SK-N-MC (cell line): ENCODE measurements at regions not wholly inside any gene's neighbourhood (a gene's known extent, or its start where the extent isn't known, plus 50 kb on each side); places are given as distances from the start of the nearest gene placed in this dataset.

Experiments used
- DNase-seq: peaks from one replicate; pipeline ENCODE4 v3.0.0-alpha.2; 2011; ENCODE audit warnings: low read depth, low spot score
- H3K27ac ChIP-seq: fragments of 200-600 bp; sonication (generic); 2 replicates; pipeline ENCODE4 v1.5.1; 2016; ENCODE audit warnings: mixed run types
- H3K36me3 ChIP-seq: fragments of 200-600 bp; sonication (generic); 2 replicates; pipeline ENCODE4 v1.6.1; 2017; ENCODE audit warnings: antibody characterized with exemption, low read length, mixed read lengths; ENCODE audit not compliant: insufficient read depth
- H3K4me3 ChIP-seq: fragments of 200-600 bp; sonication (generic); 2 replicates; pipeline ENCODE4 v1.5.1; 2016
- H3K9ac ChIP-seq: fragments of 200-600 bp; sonication (generic); 2 replicates; pipeline ENCODE4 v1.8.0; 2017; ENCODE audit warnings: mixed run types, mixed read lengths; ENCODE audit not compliant: insufficient read length
- H3K9me3 ChIP-seq: fragments of 200-600 bp; sonication (generic); 2 replicates; pipeline ENCODE4 v1.6.1; 2017; ENCODE audit warnings: low read depth, mild to moderate bottlenecking, antibody characterized with exemption, low read length, moderate library complexity, mixed read lengths
- EZH2 ChIP-seq: fragments of 200-600 bp; sonication (generic); IDR thresholded peaks from one replicate; pipeline ENCODE4 v1.6.1; 2017; ENCODE audit warnings: antibody characterized with exemption
- FOXP2 ChIP-seq: optimal IDR thresholded peaks from 2 replicates; pipeline ENCODE3; 2011; ENCODE audit warnings: mild to moderate bottlenecking, moderate library complexity; ENCODE audit not compliant: insufficient read depth; ENCODE audit errors: extremely low read length, control extremely low read depth
- POLR2AphosphoS5 ChIP-seq: IDR thresholded peaks from 2 replicates; pipeline ENCODE4 v1.6.1; 2012; ENCODE audit warnings: mild to moderate bottlenecking, low read depth, low read length, borderline replicate concordance

GRCh38 chr12:127649961-127650360 is 617.0 kb upstream of the TMEM132C start:
- H3K27ac ChIP-seq: no peak overlapping the region
- H3K9ac ChIP-seq: no peak overlapping the region
- no peak overlapping the region for H3K4me3 ChIP-seq
- no peak for TF ChIP-seq FOXP2
- TF ChIP-seq POLR2AphosphoS5: no peak
- TF ChIP-seq EZH2: no peak
- no peaks in the 10 kb centered on the region for H3K9me3 ChIP-seq
- DNase-seq: no peak
- H3K36me3 ChIP-seq: no peaks in the 10 kb centered on the region

- Histone ChIP-seq H3K4me3 (no peak overlapping the region), H3K9me3 (no peaks in the 10 kb centered on the region), H3K36me3 (no peaks in the 10 kb centered on the region), H3K9ac (no peak overlapping the region), H3K27ac (no peak overlapping the region)
- TF ChIP-seq POLR2AphosphoS5 (no peak), EZH2 (no peak), FOXP2 (no peak)
- no peak for DNase-seq
Observed at GRCh38 chr12:127650626-127651025, 616.3 kb upstream of the TMEM132C start.

- H3K9me3 ChIP-seq: no peaks in the 10 kb centered on the region
- H3K9ac ChIP-seq: no peak overlapping the region
- TF ChIP-seq FOXP2 (no peak), POLR2AphosphoS5 (no peak), EZH2 (no peak)
- no peak overlapping the region for H3K27ac ChIP-seq
- H3K4me3 ChIP-seq: no peak overlapping the region
- H3K36me3 ChIP-seq: no peaks in the 10 kb centered on the region
- no peak for DNase-seq
Observed at GRCh38 chr12:127652281-127652680, 614.7 kb upstream of the TMEM132C start.

GRCh38 chr12:127654383-127654985 is 612.5 kb upstream of the TMEM132C start:
- Histone ChIP-seq H3K36me3 (no peaks in the 10 kb centered on the region), H3K9ac (no peak overlapping the region)
- TF ChIP-seq EZH2 (no peak), FOXP2 (no peak), POLR2AphosphoS5 (no peak)

DNA sequence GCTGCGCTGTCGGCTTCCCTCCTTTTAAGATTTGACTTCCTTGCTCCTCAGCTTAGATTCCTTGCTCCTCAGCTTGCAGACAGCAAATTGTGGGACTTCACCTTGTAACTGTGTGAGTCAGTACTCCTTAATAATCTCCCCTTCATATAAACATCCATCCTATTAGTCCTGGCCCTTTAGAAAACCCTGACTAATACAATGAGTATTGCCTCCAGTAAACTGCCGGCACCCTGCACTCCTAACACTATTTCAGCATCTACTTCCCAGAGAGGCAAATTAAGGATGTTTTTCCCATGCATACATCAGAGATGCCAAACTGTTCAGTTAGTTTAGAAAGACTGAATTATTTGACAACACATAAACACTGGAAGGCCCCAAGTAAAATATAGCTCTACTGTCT is 611.3 kb upstream of the TMEM132C start:
- no peaks in the 10 kb centered on the region for H3K9me3 ChIP-seq
- H3K4me3 ChIP-seq: no peak overlapping the region
- no peak for DNase-seq
- TF ChIP-seq EZH2 (no peak), POLR2AphosphoS5 (no peak), FOXP2 (no peak)
- H3K36me3 ChIP-seq: no peaks in the 10 kb centered on the region
- no peak overlapping the region for H3K27ac ChIP-seq
- H3K9ac ChIP-seq: no peak overlapping the region

More at GRCh38 chr12:127654383-127654985, 612.5 kb upstream of the TMEM132C start:
- Histone ChIP-seq H3K4me3 (no peak overlapping the region), H3K9me3 (no peaks in the 10 kb centered on the region), H3K27ac (no peak overlapping the region)
- DNase-seq: no peak

- Histone ChIP-seq H3K9me3 (no peaks in the 10 kb centered on the region), H3K36me3 (no peaks in the 10 kb centered on the region), H3K27ac (no peak overlapping the region), H3K9ac (no peak overlapping the region), H3K4me3 (no peak overlapping the region)
- no peak for DNase-seq
- TF ChIP-seq EZH2 (no peak), POLR2AphosphoS5 (no peak), FOXP2 (no peak)
Observed at GRCh38 chr12:127656266-127656665, 610.7 kb upstream of the TMEM132C start.

DNA sequence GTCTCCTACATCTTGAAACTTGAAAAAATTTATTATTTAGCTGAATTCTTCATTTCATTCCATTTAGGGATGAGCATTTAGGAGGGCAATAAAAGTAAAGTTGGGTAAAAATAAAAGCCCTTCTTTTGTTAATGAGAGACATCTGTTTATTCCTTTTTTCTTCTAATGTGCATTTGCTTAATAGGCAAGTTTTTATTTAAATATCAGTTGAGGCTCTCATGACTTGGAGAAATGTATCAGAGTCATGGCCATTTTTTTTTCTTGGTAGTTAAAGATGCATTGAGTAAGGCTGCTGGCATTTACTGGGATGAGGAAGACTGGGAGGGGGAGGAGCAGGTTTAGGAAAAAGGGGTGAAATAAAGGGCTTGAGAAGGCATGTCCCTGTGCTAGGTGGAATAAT is 609.9 kb upstream of the TMEM132C start:
- Histone ChIP-seq H3K4me3 (no peak overlapping the region), H3K27ac (no peak overlapping the region), H3K36me3 (no peaks in the 10 kb centered on the region), H3K9ac (no peak overlapping the region), H3K9me3 (no peaks in the 10 kb centered on the region)
- TF ChIP-seq POLR2AphosphoS5 (no peak), EZH2 (no peak), FOXP2 (no peak)
- no peak for DNase-seq

GRCh38 chr12:127660961-127661360 is 606.0 kb upstream of the TMEM132C start:
- Histone ChIP-seq H3K9me3 (no peaks in the 10 kb centered on the region), H3K4me3 (no peak overlapping the region), H3K9ac (no peak overlapping the region), H3K27ac (no peak overlapping the region), H3K36me3 (no peaks in the 10 kb centered on the region)
- DNase-seq: no peak
- TF ChIP-seq EZH2 (no peak), POLR2AphosphoS5 (no peak), FOXP2 (no peak)

GRCh38 chr12:127663716-127664115 is 603.3 kb upstream of the TMEM132C start:
- no peaks in the 10 kb centered on the region for H3K9me3 ChIP-seq
- H3K27ac ChIP-seq: no peak overlapping the region
- TF ChIP-seq POLR2AphosphoS5 (no peak), EZH2 (no peak), FOXP2 (no peak)
- no peak for DNase-seq
- no peak overlapping the region for H3K4me3 ChIP-seq
- H3K36me3 ChIP-seq: no peaks in the 10 kb centered on the region
- H3K9ac ChIP-seq: no peak overlapping the region

- no peak overlapping the region for H3K4me3 ChIP-seq
- TF ChIP-seq POLR2AphosphoS5: no peak
- no peak for TF ChIP-seq FOXP2
- no peak for TF ChIP-seq EZH2
- DNase-seq: no peak
- H3K9ac ChIP-seq: no peak overlapping the region
- no peaks in the 10 kb centered on the region for H3K36me3 ChIP-seq
- H3K27ac ChIP-seq: no peak overlapping the region
- H3K9me3 ChIP-seq: no peaks in the 10 kb centered on the region
Observed at GRCh38 chr12:127664901-127665300, 602.1 kb upstream of the TMEM132C start.
